NCI-H526 (cell line): ENCODE measurements at regions not wholly inside any gene's neighbourhood (a gene's known extent, or its start where the extent isn't known, plus 50 kb on each side); places are given as distances from the start of the nearest gene placed in this dataset.

Experiments used
- DNase-seq, 2 experiments: peaks; one replicate each; lab custom pipeline; 2025; lab: John Stamatoyannopoulos, UW

GRCh38 chr22:48316257-48317250 is 1511.1 kb downstream of the BRD1 start:
- no peak for DNase-seq

GRCh38 chr22:48315439-48316256 is 1512.0 kb downstream of the BRD1 start:
- DNase-seq: no peak

GRCh38 chr22:48314073-48314472 is 1513.6 kb downstream of the BRD1 start:
- DNase-seq: no peak

GRCh38 chr22:48313175-48313830 is 1514.4 kb downstream of the BRD1 start:
- DNase-seq: no peak

- no peak for DNase-seq
These were observed 1516.9 kb downstream of the BRD1 start for GRCh38 chr22:48310740-48311139.

- no peak for DNase-seq
These were observed 1517.4 kb downstream of the BRD1 start for GRCh38 chr22:48310289-48310688.

GRCh38 chr22:48309836-48310235 is 1517.8 kb downstream of the BRD1 start:
- no peak for DNase-seq

- DNase-seq: no peak
These were observed 1518.5 kb downstream of the BRD1 start for GRCh38 chr22:48309115-48309705.

GRCh38 chr22:48307931-48308330 is 1519.7 kb downstream of the BRD1 start:
- no peak for DNase-seq

GRCh38 chr22:48306785-48307510 is 1520.7 kb downstream of the BRD1 start:
- DNase-seq: no peak

GRCh38 chr22:48306284-48306683 is 1521.4 kb downstream of the BRD1 start:
- no peak for DNase-seq

- no peak for DNase-seq
These were observed 1521.9 kb downstream of the BRD1 start for GRCh38 chr22:48305726-48306235.

- DNase-seq: no peak
These were observed 1524.3 kb downstream of the BRD1 start for GRCh38 chr22:48303369-48303725.

GRCh38 chr22:48302657-48303368 is 1524.9 kb downstream of the BRD1 start:
- no peak for DNase-seq

GRCh38 chr22:48301908-48302307 is 1525.8 kb downstream of the BRD1 start:
- DNase-seq: no peak

GRCh38 chr22:48301421-48301820 is 1526.3 kb downstream of the BRD1 start:
- DNase-seq: no peak

GRCh38 chr22:48300877-48301276 is 1526.8 kb downstream of the BRD1 start:
- no peak for DNase-seq

GRCh38 chr22:48299801-48300200 is 1527.9 kb downstream of the BRD1 start:
- no peak for DNase-seq

- DNase-seq: no peak
These were observed 1528.5 kb downstream of the BRD1 start for GRCh38 chr22:48299124-48299523.

- DNase-seq: no peak
These were observed 1530.4 kb downstream of the BRD1 start for GRCh38 chr22:48297296-48297695.
